ENCODE measurements at regions not wholly inside any gene's neighbourhood (a gene's known extent, or its start where the extent isn't known, plus 50 kb on each side); places are given as distances from the start of the nearest gene placed in this dataset.

- TF ChIP-seq JUN (IDR thresholded peaks at IDR 0.05; ENCODE audit: low read depth, low read length) (no peak), TCF12 (IDR thresholded peaks at IDR 0.05; ENCODE audit: low read depth, low read length) (no peak), SAP30 (IDR thresholded peaks at IDR 0.05; ENCODE audit: insufficient read depth, insufficient replicate concordance, low read length) (no peak), EZH2 (IDR thresholded peaks at IDR 0.05; ENCODE audit: low read depth, low read length, severe bottlenecking) (no peak), POLR2A (IDR thresholded peaks at IDR 0.05; ENCODE audit: control extremely low read depth in 1 of 2, low read depth in 2 of 2, low read length in 2 of 2) (no peak), CHD7 (IDR thresholded peaks at IDR 0.05; ENCODE audit: insufficient replicate concordance, low read length) (no peak), USF2 (IDR thresholded peaks at IDR 0.05; ENCODE audit: low read length) (no peak), POLR2AphosphoS5 (IDR thresholded peaks at IDR 0.05; ENCODE audit: low read depth, low read length) (no peak), ASH2L (IDR thresholded peaks at IDR 0.05; ENCODE audit: low read length) (no peak)
- TF ChIP-seq, protein P1, sequence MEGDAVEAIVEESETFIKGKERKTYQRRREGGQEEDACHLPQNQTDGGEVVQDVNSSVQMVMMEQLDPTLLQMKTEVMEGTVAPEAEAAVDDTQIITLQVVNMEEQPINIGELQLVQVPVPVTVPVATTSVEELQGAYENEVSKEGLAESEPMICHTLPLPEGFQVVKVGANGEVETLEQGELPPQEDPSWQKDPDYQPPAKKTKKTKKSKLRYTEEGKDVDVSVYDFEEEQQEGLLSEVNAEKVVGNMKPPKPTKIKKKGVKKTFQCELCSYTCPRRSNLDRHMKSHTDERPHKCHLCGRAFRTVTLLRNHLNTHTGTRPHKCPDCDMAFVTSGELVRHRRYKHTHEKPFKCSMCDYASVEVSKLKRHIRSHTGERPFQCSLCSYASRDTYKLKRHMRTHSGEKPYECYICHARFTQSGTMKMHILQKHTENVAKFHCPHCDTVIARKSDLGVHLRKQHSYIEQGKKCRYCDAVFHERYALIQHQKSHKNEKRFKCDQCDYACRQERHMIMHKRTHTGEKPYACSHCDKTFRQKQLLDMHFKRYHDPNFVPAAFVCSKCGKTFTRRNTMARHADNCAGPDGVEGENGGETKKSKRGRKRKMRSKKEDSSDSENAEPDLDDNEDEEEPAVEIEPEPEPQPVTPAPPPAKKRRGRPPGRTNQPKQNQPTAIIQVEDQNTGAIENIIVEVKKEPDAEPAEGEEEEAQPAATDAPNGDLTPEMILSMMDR (IDR thresholded peaks at IDR 0.05; ENCODE audit: control extremely low read depth in 1 of 3, insufficient read depth in 1 of 3, low read depth in 1 of 3, low read length in 3 of 3): no peak
Observed at GRCh38 chr2:18319987-18320386, 240.5 kb downstream of the RDH14 start.
